Rectal smooth muscle tissue (tissue), 1 donor: ENCODE measurements at regions not wholly inside any gene's neighbourhood (a gene's known extent, or its start where the extent isn't known, plus 50 kb on each side); places are given as distances from the start of the nearest gene placed in this dataset.

Experiments used
- H3K27ac ChIP-seq: one replicate; pipeline ENCODE4 v1.7.0; 2013; ENCODE audit warnings: low read depth, low read length, inconsistent platforms
- H3K27me3 ChIP-seq: one replicate; pipeline ENCODE4 v1.7.0; 2013; ENCODE audit warnings: low read length; ENCODE audit not compliant: control insufficient read depth, insufficient read depth
- H3K36me3 ChIP-seq: one replicate; pipeline ENCODE4 v1.7.0; 2013; ENCODE audit warnings: low read length; ENCODE audit not compliant: control insufficient read depth, insufficient read depth
- H3K4me1 ChIP-seq: one replicate; pipeline ENCODE4 v1.7.0; 2013; ENCODE audit warnings: low read length; ENCODE audit not compliant: control insufficient read depth, insufficient read depth
- H3K4me3 ChIP-seq: one replicate; pipeline ENCODE4 v1.7.0; 2013; ENCODE audit warnings: low read length
- H3K9ac ChIP-seq: one replicate; pipeline ENCODE4 v1.7.0; 2013; ENCODE audit warnings: low read length

GRCh38 chr4:71130827-71131603 lies 137.6 kb downstream of the DCK start:
- Histone ChIP-seq H3K27ac (no peak overlapping the region), H3K4me1 (no peaks in the 10 kb centered on the region), H3K36me3 (no peaks in the 10 kb centered on the region), H3K4me3 (no peak overlapping the region), H3K27me3 (no peaks in the 10 kb centered on the region), H3K9ac (no peak overlapping the region)

- H3K27me3 ChIP-seq, result no peaks in the 10 kb centered on the region
- no peaks in the 10 kb centered on the region for H3K4me1 ChIP-seq
- H3K36me3 ChIP-seq, result no peaks in the 10 kb centered on the region
- no peak overlapping the region for H3K9ac ChIP-seq
- no peak overlapping the region for H3K27ac ChIP-seq
- H3K4me3 ChIP-seq, result no peak overlapping the region
Measured at GRCh38 chr4:71132486-71132885, 139.0 kb downstream of the DCK start.

- H3K4me1 ChIP-seq, result no peaks in the 10 kb centered on the region
- H3K27me3 ChIP-seq, result no peaks in the 10 kb centered on the region
- H3K9ac ChIP-seq, result no peak overlapping the region
- no peak overlapping the region for H3K27ac ChIP-seq
- no peaks in the 10 kb centered on the region for H3K36me3 ChIP-seq
- H3K4me3 ChIP-seq, result no peak overlapping the region
Measured at GRCh38 chr4:71133491-71133890, 140.0 kb downstream of the DCK start.

- Histone ChIP-seq H3K4me3 (no peak overlapping the region), H3K4me1 (no peaks in the 10 kb centered on the region), H3K27me3 (no peaks in the 10 kb centered on the region), H3K27ac (no peak overlapping the region), H3K9ac (no peak overlapping the region), H3K36me3 (no peaks in the 10 kb centered on the region)
Measured at GRCh38 chr4:71136071-71136470, 142.6 kb downstream of the DCK start.

GRCh38 chr4:71138007-71138615 lies 144.7 kb downstream of the DCK start:
- no peak overlapping the region for H3K27ac ChIP-seq
- no peak overlapping the region for H3K4me3 ChIP-seq

GRCh38 chr4:71140563-71140962 lies 147.1 kb downstream of the DCK start:
- no peaks in the 10 kb centered on the region for H3K27me3 ChIP-seq
- H3K9ac ChIP-seq, result no peak overlapping the region
- no peak overlapping the region for H3K27ac ChIP-seq
- no peaks in the 10 kb centered on the region for H3K4me1 ChIP-seq
- no peaks in the 10 kb centered on the region for H3K36me3 ChIP-seq
- H3K4me3 ChIP-seq, result no peak overlapping the region

More at GRCh38 chr4:71138007-71138615, 144.7 kb downstream of the DCK start:
- H3K9ac ChIP-seq, result no peak overlapping the region
- no peaks in the 10 kb centered on the region for H3K27me3 ChIP-seq
- H3K36me3 ChIP-seq, result no peaks in the 10 kb centered on the region
- no peaks in the 10 kb centered on the region for H3K4me1 ChIP-seq

- H3K4me3 ChIP-seq, result no peak overlapping the region
- H3K27ac ChIP-seq, result no peak overlapping the region
- H3K27me3 ChIP-seq, result no peaks in the 10 kb centered on the region
- H3K4me1 ChIP-seq, result no peaks in the 10 kb centered on the region
- no peaks in the 10 kb centered on the region for H3K36me3 ChIP-seq
- H3K9ac ChIP-seq, result no peak overlapping the region
Measured at GRCh38 chr4:71141125-71141524, 147.7 kb downstream of the DCK start.

GRCh38 chr4:71147261-71147660 lies 153.8 kb downstream of the DCK start:
- Histone ChIP-seq H3K9ac (no peak overlapping the region), H3K27me3 (no peaks in the 10 kb centered on the region), H3K27ac (no peak overlapping the region), H3K36me3 (no peaks in the 10 kb centered on the region), H3K4me1 (no peaks in the 10 kb centered on the region), H3K4me3 (no peak overlapping the region)

- H3K36me3 ChIP-seq, result no peaks in the 10 kb centered on the region
- no peaks in the 10 kb centered on the region for H3K27me3 ChIP-seq
- no peak overlapping the region for H3K9ac ChIP-seq
- H3K4me1 ChIP-seq, result no peaks in the 10 kb centered on the region
- no peak overlapping the region for H3K4me3 ChIP-seq
- no peak overlapping the region for H3K27ac ChIP-seq
Measured at GRCh38 chr4:71148545-71148944, 155.1 kb downstream of the DCK start.

GRCh38 chr4:71151054-71151453 lies 157.6 kb downstream of the DCK start:
- Histone ChIP-seq H3K4me1 (no peaks in the 10 kb centered on the region), H3K27ac (no peak overlapping the region), H3K27me3 (no peaks in the 10 kb centered on the region), H3K36me3 (no peaks in the 10 kb centered on the region), H3K9ac (no peak overlapping the region), H3K4me3 (no peak overlapping the region)

- H3K4me1 ChIP-seq, result no peaks in the 10 kb centered on the region
- no peaks in the 10 kb centered on the region for H3K27me3 ChIP-seq
- no peaks in the 10 kb centered on the region for H3K36me3 ChIP-seq
- H3K27ac ChIP-seq, result no peak overlapping the region
- H3K9ac ChIP-seq, result no peak overlapping the region
- H3K4me3 ChIP-seq, result no peak overlapping the region
Measured at GRCh38 chr4:71156616-71157015, 163.2 kb downstream of the DCK start.

GRCh38 chr4:71162386-71162785 lies 168.9 kb downstream of the DCK start:
- no peaks in the 10 kb centered on the region for H3K4me1 ChIP-seq
- no peaks in the 10 kb centered on the region for H3K36me3 ChIP-seq
- H3K9ac ChIP-seq, result no peak overlapping the region
- no peak overlapping the region for H3K27ac ChIP-seq
- no peaks in the 10 kb centered on the region for H3K27me3 ChIP-seq
- H3K4me3 ChIP-seq, result no peak overlapping the region

- Histone ChIP-seq H3K4me1 (no peaks in the 10 kb centered on the region), H3K27ac (no peak overlapping the region), H3K9ac (no peak overlapping the region), H3K4me3 (no peak overlapping the region), H3K36me3 (no peaks in the 10 kb centered on the region), H3K27me3 (no peaks in the 10 kb centered on the region)
Measured at GRCh38 chr4:71163317-71163716, 169.9 kb downstream of the DCK start.
